PC-9 (cell line): ENCODE measurements at regions not wholly inside any gene's neighbourhood (a gene's known extent, or its start where the extent isn't known, plus 50 kb on each side); places are given as distances from the start of the nearest gene placed in this dataset.

Experiments used
- BruUV-seq: library from RNA; stranded (reverse); fragments of 400-500 nt; replicated peaks from 2 replicates; lab custom pipeline; 2021; lab: Mats Ljungman, UMichigan
- CTCF ChIA-PET: fragments of 300-600 bp; sonication (Branson Sonifier 250); formaldehyde crosslinking; loops from one replicate; lab custom pipeline; 2022; ENCODE audit warnings: antibody characterized with exemption; lab: Charles Lee
- POLR2A ChIA-PET: fragments of 300-600 bp; sonication (Branson Sonifier 250); formaldehyde crosslinking; loops from one replicate; lab custom pipeline; 2022; ENCODE audit warnings: antibody characterized with exemption; ENCODE audit not compliant: unreplicated experiment; lab: Charles Lee
- DNase-seq, 2 experiments: peaks; one replicate each; pipeline versions ENCODE4 v3.0.0 to v3.0.0-alpha.2; 2015 to 2022; ENCODE audit warnings: mixed read lengths in 1 of 2
- H2AFZ ChIP-seq: fragments of 200-600 bp; sonication (generic); 2 replicates; pipeline ENCODE4 v1.8.1; 2017; ENCODE audit warnings: antibody characterized with exemption
- H3F3A ChIP-seq: fragments of 200-600 bp; sonication (generic); 2 replicates; pipeline ENCODE4 v1.8.1; 2017; ENCODE audit warnings: antibody characterized with exemption, mild to moderate bottlenecking, low read depth; ENCODE audit not compliant: insufficient read depth
- H3K27ac ChIP-seq: fragments of 200-600 bp; sonication (generic); 2 replicates; pipeline ENCODE4 v1.6.1; 2016; ENCODE audit warnings: mixed run types
- H3K27me3 ChIP-seq: fragments of 200-600 bp; sonication (generic); 2 replicates; pipeline ENCODE4 v1.6.1; 2016; ENCODE audit warnings: low read depth, mixed run types; ENCODE audit not compliant: insufficient read depth
- H3K36me3 ChIP-seq: fragments of 200-600 bp; sonication (generic); 2 replicates; pipeline ENCODE4 v1.6.1; 2016; ENCODE audit warnings: low read depth, mixed run types
- H3K4me1 ChIP-seq: fragments of 200-600 bp; sonication (generic); replicated peaks from 2 replicates; pipeline ENCODE4 v1.6.1; 2016; ENCODE audit warnings: mixed run types; ENCODE audit not compliant: insufficient read depth
- H3K4me2 ChIP-seq: fragments of 200-600 bp; sonication (generic); 2 replicates; pipeline ENCODE4 v1.6.1; 2017; ENCODE audit warnings: mixed run types
- H3K4me3 ChIP-seq: fragments of 200-600 bp; sonication (generic); 2 replicates; pipeline ENCODE4 v1.6.1; 2016; ENCODE audit warnings: mixed run types
- H3K79me2 ChIP-seq: fragments of 200-600 bp; sonication (generic); 2 replicates; pipeline ENCODE4 v1.6.1; 2017; ENCODE audit warnings: low read depth, mixed run types
- H3K9me2 ChIP-seq: fragments of 200-600 bp; sonication (generic); 2 replicates; pipeline ENCODE4 v1.8.1; 2017; ENCODE audit warnings: mild to moderate bottlenecking; ENCODE audit not compliant: insufficient read depth
- H3K9me3 ChIP-seq: fragments of 200-600 bp; sonication (generic); 2 replicates; pipeline ENCODE4 v1.8.1; 2016; ENCODE audit warnings: low read depth; ENCODE audit not compliant: insufficient read depth
- H4K20me1 ChIP-seq: fragments of 200-600 bp; sonication (generic); 2 replicates; pipeline ENCODE4 v1.8.1; 2017; ENCODE audit not compliant: insufficient read depth
- EZH2 ChIP-seq: fragments of 200-600 bp; sonication (generic); IDR thresholded peaks from 2 replicates; pipeline ENCODE4 v1.8.0; 2017; ENCODE audit warnings: antibody characterized with exemption, low read depth
- intact Hi-C: fragments of 100-400 bp; cut with micrococcal nuclease; formaldehyde crosslinking; loops from one replicate; pipeline ENCODE4 v1.10.0; 2022; ENCODE audit not compliant: unreplicated experiment
- TF ChIP-seq, protein P1 (sequence below): fragments of 200-600 bp; sonication (generic); conservative IDR thresholded peaks from 2 replicates; pipeline ENCODE4 v1.6.1; 2017; ENCODE audit warnings: mixed run types, antibody characterized with exemption, mild to moderate bottlenecking, moderate library complexity

DNA sequence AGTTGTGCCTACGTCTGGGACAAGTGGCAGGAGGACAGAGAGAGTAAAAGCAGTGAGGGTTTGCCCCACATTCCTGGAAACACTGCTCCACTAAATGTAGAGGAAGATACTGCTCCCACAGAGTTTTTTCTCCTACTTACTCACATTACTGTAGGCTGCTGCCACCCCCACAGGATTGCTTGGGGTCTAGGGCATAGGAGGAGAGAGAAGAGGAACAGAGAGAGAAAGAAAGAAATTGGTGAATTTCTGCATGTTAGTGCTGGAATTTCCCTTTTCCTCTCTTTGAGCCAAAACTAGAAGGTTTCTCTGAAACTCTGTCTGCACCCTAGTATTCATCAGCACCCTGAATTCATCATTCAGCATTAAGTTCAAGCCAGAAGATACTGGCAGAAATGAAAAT, 397.9 kb downstream of the INHBA start:
- intact Hi-C loops = no loop called here
- Histone ChIP-seq H2AFZ (0 out of 2 replicates have a peak overlapping the region, but pooled peaks have one; percentile 23), H3K4me1 (no peaks in the 10 kb centered on the region), H3K9me2 (no peaks in the 10 kb centered on the region), H3K9me3 (no peaks in the 10 kb centered on the region; the same call in 1 of the 2 replicates), H3K79me2 (no peaks in the 10 kb centered on the region), H3K4me3 (no peak overlapping the region), H3K4me2 (no peak overlapping the region), H4K20me1 (no peaks in the 10 kb centered on the region), H3K27me3 (no peaks in the 10 kb centered on the region), H3F3A (no peaks in the 10 kb centered on the region; the same call in 1 of the 2 replicates), H3K36me3 (no peaks in the 10 kb centered on the region), H3K27ac (no peak overlapping the region)
- DNase-seq = no peak
- POLR2A ChIA-PET = no interaction called here
- CTCF ChIA-PET = no interaction called here
- BruUV-seq = no TSS peak
- TF ChIP-seq, protein P1, sequence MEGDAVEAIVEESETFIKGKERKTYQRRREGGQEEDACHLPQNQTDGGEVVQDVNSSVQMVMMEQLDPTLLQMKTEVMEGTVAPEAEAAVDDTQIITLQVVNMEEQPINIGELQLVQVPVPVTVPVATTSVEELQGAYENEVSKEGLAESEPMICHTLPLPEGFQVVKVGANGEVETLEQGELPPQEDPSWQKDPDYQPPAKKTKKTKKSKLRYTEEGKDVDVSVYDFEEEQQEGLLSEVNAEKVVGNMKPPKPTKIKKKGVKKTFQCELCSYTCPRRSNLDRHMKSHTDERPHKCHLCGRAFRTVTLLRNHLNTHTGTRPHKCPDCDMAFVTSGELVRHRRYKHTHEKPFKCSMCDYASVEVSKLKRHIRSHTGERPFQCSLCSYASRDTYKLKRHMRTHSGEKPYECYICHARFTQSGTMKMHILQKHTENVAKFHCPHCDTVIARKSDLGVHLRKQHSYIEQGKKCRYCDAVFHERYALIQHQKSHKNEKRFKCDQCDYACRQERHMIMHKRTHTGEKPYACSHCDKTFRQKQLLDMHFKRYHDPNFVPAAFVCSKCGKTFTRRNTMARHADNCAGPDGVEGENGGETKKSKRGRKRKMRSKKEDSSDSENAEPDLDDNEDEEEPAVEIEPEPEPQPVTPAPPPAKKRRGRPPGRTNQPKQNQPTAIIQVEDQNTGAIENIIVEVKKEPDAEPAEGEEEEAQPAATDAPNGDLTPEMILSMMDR = no peak
- TF ChIP-seq EZH2 = no peak

DNA sequence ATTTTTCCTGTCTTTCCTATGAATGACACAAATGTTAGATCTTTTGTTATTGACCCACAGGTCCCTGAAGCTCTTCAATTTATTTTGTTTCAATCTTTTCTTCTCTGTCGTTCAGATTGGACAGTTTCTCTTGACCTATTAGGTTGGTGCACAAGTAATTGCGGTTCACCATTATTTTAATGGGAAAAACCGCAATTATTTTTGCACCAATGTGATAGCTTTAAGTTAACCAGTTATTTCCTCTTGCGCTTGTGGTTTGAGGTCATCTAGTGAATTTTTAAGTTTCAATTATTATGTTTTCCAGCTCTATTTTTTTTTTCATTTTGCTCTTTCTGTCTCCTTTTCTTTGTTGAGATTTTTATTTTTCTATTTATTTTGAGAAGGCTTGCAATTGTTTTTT, 399.2 kb downstream of the INHBA start:
- Histone ChIP-seq H3K4me3 (no peak overlapping the region), H3F3A (no peaks in the 10 kb centered on the region; the same call in 1 of the 2 replicates), H3K36me3 (no peaks in the 10 kb centered on the region), H3K4me1 (no peaks in the 10 kb centered on the region), H4K20me1 (no peaks in the 10 kb centered on the region), H3K4me2 (no peak overlapping the region), H3K9me3 (no peaks in the 10 kb centered on the region; the same call in 1 of the 2 replicates), H3K27me3 (no peaks in the 10 kb centered on the region), H2AFZ (no peak overlapping the region), H3K9me2 (no peaks in the 10 kb centered on the region), H3K79me2 (no peaks in the 10 kb centered on the region), H3K27ac (no peak overlapping the region)
- intact Hi-C loops = no loop called here
- CTCF ChIA-PET = no interaction called here
- no peak for TF ChIP-seq EZH2
- TF ChIP-seq, protein P1 = no peak
- BruUV-seq = no TSS peak
- no peak for DNase-seq
- POLR2A ChIA-PET = no interaction called here

DNA sequence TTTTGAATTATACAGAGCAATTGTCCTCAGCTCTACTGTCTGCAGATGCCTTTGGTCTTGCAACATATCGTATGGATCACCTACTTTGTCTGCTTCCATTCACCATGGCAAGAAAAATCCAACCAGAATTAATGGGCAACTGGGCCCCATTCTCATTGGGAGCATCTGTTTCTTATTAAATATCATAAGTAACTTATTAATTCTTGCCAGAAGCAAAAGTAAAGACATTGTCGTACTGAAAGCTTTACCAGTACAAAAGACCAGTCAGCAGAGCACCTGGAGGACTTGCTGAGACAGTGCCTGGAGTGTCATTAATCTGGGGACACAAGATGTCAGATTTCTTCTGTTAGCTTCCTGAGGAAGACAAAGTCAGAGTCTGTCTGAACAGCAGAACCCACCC, 404.5 kb downstream of the INHBA start:
- no peaks in the 10 kb centered on the region; the same call in 1 of the 2 replicates for H3F3A ChIP-seq
- H3K9me3 ChIP-seq = no peaks in the 10 kb centered on the region
- no peak for DNase-seq
- no peaks in the 10 kb centered on the region for H3K27me3 ChIP-seq
- no peak for TF ChIP-seq EZH2
- TF ChIP-seq, protein P1 = no peak
- ChIA-PET POLR2A (no interaction called here), CTCF (no interaction called here)
- H3K79me2 ChIP-seq = no peaks in the 10 kb centered on the region
- intact Hi-C loops = no loop called here
- no peak overlapping the region for H3K4me2 ChIP-seq
- no peaks in the 10 kb centered on the region for H3K4me1 ChIP-seq
- H4K20me1 ChIP-seq = no peaks in the 10 kb centered on the region
- no peak overlapping the region for H2AFZ ChIP-seq
- no peaks in the 10 kb centered on the region for H3K36me3 ChIP-seq
- no peak overlapping the region for H3K27ac ChIP-seq
- H3K4me3 ChIP-seq = no peak overlapping the region
- no TSS peak for BruUV-seq
- no peaks in the 10 kb centered on the region for H3K9me2 ChIP-seq
